ENCODE measurements at regions not wholly inside any gene's neighbourhood (a gene's known extent, or its start where the extent isn't known, plus 50 kb on each side); places are given as distances from the start of the nearest gene placed in this dataset.

DNA sequence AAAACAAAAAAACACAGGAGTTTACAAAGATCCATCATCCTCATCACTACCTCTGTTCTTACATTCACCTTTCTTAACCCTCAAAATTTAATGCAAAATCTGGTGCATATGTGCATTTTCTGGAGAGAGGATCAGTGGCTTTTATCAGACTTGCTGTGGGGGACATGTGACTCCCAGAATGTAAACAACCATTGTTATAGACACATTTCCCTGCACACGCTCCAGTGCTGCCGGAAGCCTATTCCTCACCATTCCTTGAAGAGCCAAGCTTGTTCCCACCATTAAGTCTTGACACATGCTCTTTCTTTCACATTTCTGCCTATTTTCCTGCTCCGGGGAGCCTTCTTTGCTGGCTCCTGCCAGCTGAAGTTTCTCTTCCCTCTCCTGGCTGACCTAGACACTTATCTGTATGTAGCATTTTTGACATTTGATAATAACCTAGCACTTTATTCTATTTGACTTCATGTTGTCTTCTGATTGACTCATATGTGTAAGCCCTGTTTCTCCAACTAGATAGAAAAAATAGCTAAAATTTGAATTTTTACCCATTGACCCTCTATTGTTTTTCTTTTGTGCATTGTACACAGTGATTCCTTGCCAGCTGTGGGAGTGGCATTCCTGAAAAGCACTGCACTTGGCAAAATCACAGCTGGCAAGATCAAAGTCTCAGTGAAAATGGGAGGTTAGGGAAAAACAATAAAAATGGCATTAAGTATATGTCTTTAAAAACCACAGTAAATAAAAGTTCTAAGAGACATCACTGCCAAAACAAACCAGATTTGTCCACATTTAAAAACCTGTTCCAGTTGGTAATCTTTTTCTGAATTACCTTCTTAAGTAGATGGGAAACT, 76.8 kb upstream of the CIBAR2 start:
- DNase-seq = no peak

- no peak for DNase-seq
Observed at GRCh38 chr16:85190572-85190971, 78.3 kb upstream of the CIBAR2 start.

DNA sequence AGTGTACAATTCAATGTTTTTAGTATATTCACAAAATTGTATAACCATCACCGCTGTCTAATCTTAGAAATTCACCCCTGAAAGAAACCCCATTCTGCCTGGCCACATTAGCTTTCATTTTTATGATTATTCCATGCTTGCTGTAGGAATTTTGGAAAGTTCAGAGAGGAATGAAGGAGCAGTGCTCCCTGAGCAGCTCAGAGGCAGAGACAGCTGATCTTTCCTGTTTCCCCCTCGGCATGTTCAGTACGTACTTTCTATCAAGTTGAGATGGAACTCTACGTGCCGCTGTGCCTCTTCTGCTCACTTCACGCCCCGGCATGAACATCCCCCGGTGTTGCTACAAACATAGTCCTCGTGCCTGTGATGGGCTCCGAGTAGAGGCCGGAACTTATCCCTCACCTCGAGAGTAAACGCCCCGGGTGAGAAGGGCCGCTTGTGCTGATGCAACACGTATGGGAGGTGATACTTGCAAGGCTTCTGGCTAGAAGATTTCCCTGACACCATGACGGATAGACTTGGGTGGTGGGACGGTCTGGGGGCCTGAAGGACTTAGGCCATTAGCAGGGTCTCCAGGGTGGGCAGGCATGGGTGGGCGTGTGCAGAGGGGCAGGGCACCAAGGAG, 79.2 kb upstream of the CIBAR2 start:
- no peak for DNase-seq

GRCh38 chr16:85192238-85193114, 80.2 kb upstream of the CIBAR2 start:
- DNase-seq = no peak

GRCh38 chr16:85193115-85193493, 80.8 kb upstream of the CIBAR2 start:
- no peak for DNase-seq

DNA sequence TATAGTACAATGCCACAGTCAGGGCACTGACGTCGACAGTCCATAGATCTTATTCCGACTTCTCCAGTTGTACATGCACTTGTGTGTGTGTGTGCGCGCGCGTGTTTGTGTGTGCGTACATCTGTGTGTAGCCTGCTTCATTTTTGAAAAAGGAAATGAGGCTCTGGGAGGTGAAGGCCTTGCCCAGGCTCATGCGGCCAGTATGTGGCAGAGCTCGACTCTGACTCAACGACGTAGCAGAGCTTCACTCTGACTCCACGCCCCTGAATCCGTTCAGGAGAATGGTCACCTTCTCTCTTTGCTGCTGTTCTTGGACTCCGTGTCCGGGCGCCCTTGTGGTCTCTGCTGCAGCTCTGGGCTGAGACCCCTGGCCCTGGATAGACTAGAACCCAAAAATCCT, 81.6 kb upstream of the CIBAR2 start:
- DNase-seq = no peak

- DNase-seq = no peak
Observed at GRCh38 chr16:85194307-85195270, 82.3 kb upstream of the CIBAR2 start.

- no peak for DNase-seq
Observed at GRCh38 chr16:85195271-85195647, 83.0 kb upstream of the CIBAR2 start.

DNA sequence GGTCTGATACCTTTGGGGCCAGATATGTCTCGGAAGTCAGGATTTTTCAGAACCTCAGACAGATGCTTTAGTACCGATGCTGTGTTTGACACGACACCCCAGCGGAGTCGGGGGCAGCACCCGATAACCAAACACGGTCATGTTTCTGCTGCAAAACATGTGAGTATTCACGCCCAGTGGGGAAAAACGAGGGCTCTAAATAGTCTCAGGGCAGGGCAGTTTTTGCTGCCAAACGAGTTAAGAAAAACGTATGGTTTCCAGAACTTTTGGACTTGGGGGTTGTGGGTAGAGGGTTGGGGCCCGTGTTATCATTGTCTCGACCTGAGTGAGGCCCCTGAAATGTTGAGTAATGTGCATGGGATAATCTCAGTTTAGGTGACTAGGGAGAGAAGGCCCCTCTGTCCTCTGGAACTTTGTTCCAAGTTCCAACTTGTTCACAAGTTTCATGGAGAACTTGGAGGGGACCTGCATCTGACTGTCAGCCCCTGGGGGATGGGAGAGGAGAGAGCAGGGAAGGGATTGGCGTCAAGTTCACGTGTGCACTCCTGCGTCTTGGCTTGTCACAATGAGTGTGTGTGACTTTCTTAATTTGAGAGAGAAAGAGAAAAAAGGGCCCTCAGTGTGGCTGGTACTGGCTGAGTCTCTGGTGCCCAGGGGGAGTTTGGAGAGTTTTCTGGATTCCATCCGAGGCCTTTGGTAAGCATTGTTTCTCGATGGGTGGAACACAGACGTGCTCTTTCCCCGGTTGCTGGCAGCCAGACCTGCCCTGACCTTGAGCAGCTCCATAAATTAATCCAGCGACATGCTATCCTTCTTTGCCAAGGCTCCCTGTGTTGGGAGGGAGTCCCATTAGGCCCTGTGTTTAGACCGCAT, 83.9 kb upstream of the CIBAR2 start:
- DNase-seq = no peak

DNA sequence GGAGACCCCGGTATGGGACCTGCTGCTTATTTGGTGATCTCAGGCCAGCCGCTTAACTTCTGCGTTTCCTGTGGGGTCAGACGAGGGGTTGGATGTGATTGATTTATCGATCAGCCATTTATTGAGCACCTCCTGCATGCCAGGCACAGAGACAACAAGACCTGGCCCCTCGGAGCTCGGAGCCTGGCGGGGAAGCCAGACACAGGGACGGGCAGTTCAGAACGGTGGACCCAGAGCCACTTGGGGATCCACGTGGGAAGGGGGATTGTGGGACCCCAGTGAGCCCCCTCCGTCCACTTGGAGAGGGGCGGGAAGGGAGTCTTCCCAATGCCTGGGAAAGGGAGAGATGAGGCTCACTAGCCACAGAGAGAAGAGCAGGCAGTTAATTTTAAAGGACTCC, 84.7 kb upstream of the CIBAR2 start:
- no peak for DNase-seq

DNA sequence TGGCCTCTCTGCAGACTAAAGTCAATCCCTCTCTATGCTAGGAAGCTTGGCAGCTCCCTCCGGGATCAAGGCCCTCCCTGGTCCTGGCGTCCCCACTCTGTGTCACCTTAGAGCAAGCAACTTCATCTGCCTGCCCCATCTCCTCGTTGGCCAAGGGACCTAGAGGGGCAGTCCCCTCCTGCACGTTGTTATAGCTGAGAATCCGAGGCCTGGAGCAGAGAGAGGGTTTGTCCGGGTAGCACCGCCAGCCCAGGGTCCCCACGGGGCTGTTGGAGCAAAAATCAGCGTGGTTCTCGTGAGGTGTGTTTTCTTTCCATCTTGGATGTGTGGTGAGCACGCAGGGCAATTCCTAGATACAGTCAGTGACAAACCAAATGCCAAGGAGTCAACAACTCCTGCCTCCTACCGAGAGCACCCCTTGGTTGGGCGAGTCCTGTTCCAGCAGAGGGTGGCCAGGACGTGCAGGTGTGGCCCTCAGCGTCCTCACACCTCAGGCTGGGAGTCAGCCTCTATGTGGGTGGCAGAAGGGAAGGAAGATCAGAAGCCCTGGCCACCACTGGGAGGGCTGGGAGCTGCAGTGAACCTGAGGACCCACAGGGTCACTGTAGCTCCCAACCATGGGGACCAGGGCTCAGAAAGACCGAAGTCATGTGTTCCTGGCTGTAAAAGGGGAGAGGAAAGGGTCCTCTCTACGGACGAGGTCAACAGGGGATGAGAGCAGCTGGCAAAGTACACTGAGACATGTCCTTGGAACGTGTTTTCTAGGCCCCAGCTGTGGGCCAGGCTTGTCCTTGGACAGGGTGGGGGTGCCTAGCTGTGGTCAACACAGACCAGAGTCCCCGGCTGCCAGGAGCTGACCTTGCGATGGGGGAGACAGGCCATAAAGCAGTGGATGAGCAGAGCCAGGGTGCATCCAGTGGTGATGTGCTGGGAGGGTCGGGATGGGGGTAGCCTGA, 85.6 kb upstream of the CIBAR2 start:
- no peak for DNase-seq

- no peak for DNase-seq
Observed at GRCh38 chr16:85199069-85199725, 86.9 kb upstream of the CIBAR2 start.

DNA sequence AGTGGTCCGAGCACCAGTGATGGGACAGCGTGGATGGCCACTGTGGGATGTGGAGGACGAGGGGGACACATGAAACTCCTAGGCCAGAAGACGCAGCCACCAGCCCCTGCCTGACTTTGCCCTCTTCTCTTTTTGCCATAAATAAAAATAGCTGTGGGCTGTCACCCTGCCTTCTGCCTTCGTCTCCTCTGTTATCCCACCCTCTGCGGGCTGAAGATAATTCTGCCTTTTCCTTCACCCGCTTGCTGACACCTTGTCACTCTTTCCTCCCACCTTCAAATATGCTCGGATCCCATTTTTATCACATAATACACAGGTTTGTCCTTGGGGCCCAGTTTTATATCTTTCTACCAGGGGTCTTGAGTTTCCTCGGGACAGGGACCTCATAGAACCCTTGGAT, 87.6 kb upstream of the CIBAR2 start:
- DNase-seq = no peak

- DNase-seq = no peak
Observed at GRCh38 chr16:85200471-85201278, 88.4 kb upstream of the CIBAR2 start.

GRCh38 chr16:85201574-85201973, 89.3 kb upstream of the CIBAR2 start:
- no peak for DNase-seq

DNA sequence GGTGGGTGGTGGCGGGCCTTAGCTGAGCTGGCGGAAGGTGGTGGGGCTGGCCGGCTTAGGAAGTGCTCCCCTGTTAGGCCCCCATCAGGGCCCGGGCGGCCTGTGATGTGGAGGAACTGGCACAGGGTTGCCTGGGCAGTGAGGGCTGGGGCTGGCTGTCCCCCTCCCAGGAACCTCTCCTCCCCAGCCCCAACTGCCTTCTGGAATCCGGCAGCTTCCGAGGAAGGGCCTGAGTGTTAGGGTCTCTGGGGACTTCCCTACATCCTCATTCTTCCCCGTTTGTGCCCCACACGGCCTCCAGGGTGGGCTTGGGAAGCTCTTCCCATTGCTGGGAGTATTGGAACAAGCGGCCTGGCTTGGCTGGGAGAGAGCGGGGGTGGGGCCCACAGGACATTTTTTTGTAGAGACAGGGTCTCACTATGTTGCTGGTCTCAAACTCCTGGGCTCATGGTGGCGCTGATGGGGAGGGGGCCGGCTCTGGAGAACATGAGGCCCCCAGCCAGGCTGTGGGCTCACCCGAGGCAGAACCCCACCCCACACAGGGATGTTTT, 89.9 kb upstream of the CIBAR2 start:
- DNase-seq = peak; percentile 64

- peak; percentile 89 for DNase-seq
Observed at GRCh38 chr16:85202631-85203461, 90.6 kb upstream of the CIBAR2 start.

GRCh38 chr16:85203462-85203813, 91.2 kb upstream of the CIBAR2 start:
- DNase-seq = no peak

Measured in femur (tissue), 1 donor.